HCT116 (cell line): ENCODE measurements at regions not wholly inside any gene's neighbourhood (a gene's known extent, or its start where the extent isn't known, plus 50 kb on each side); places are given as distances from the start of the nearest gene placed in this dataset.

Experiments used
- ATAC-seq: fragments of 200-7000 bp; cut with Tn5 transposase; 2 replicates; pipeline ENCODE4 v1.9.1; 2020; ENCODE audit warnings: mild to moderate bottlenecking, moderate library complexity
- BruUV-seq: library from RNA; stranded (reverse); fragments of 400-500 nt; replicated peaks from 2 replicates; lab custom pipeline; 2021; lab: Mats Ljungman, UMichigan
- CTCF ChIA-PET: fragments of 300-600 bp; sonication (Branson Sonifier 250); formaldehyde crosslinking; loops from one replicate; lab custom pipeline; 2021; ENCODE audit warnings: antibody characterized with exemption; lab: Charles Lee
- POLR2A ChIA-PET: fragments of 300-600, 350-600 bp; sonication (Branson Sonifier 250); formaldehyde crosslinking; loops from one replicate; lab custom pipeline; 2021; ENCODE audit warnings: antibody characterized with exemption; lab: Charles Lee
- RAD21 ChIA-PET, 2 experiments: fragments of 300-600 bp; sonication (Branson Sonifier 250); formaldehyde crosslinking; loops; one replicate each; lab custom pipeline; 2023; ENCODE audit warnings: low total read pairs in 2 of 2; ENCODE audit not compliant: uncharacterized antibody in 2 of 2, unreplicated experiment in 2 of 2, low non-redundant PET in 1 of 2; lab: Charles Lee
- DNase-seq: peaks from one replicate; pipeline ENCODE4 v3.0.0-alpha.2; 2010; ENCODE audit warnings: low read depth, low spot score
- H2AFZ ChIP-seq: fragments of 200-600 bp; shearing (Covaris generic), sonication (generic); 2 replicates; pipeline ENCODE4 v1.6.1; 2017; ENCODE audit warnings: low read depth, mixed run types, mixed read lengths, antibody characterized with exemption, low read length; ENCODE audit not compliant: poor library complexity, severe bottlenecking
- H3K27ac ChIP-seq: 2 replicates; pipeline ENCODE4 v1.5.1; 2012; ENCODE audit warnings: low read depth, low read length
- H3K27me3 ChIP-seq: fragments of 200-600 bp; sonication (generic); 2 replicates; pipeline ENCODE4 v1.6.1; 2016; ENCODE audit warnings: mixed run types, low read length, mixed read lengths; ENCODE audit not compliant: insufficient read depth
- H3K36me3 ChIP-seq, 2 experiments: fragments of 200-500 bp in 1 of 2; fragments of 200-600 bp in 1 of 2; sonication (Bioruptor generic) in 1 of 2; sonication (generic) in 1 of 2; 2 replicates each; pipeline versions ENCODE4 v1.5.1 to v1.6.1; 2014 to 2016; ENCODE audit warnings: low read length in 2 of 2, inconsistent platforms in 1 of 2, mixed read lengths in 1 of 2, mixed run types in 1 of 2; ENCODE audit not compliant: insufficient read depth in 2 of 2, control insufficient read depth in 1 of 2
- H3K4me1 ChIP-seq, 2 experiments: fragments of 200-600 bp in 1 of 2; sonication (generic) in 1 of 2; 2 replicates each; pipeline versions ENCODE4 v1.5.1 to v1.6.1; 2012 to 2017; ENCODE audit warnings: low read length in 2 of 2, inconsistent platforms in 1 of 2, mild to moderate bottlenecking in 1 of 2, mixed read lengths in 1 of 2, mixed run types in 1 of 2, moderate library complexity in 1 of 2; ENCODE audit not compliant: insufficient read depth in 2 of 2, control insufficient read depth in 1 of 2
- H3K4me2 ChIP-seq: fragments of 200-600 bp; sonication (generic); 2 replicates; pipeline ENCODE4 v1.6.1; 2017; ENCODE audit warnings: mixed run types, low read length, mixed read lengths
- H3K4me3 ChIP-seq, 2 experiments: fragments of 200-600 bp in 1 of 2; sonication (generic) in 1 of 2; replicated peaks in 1 of 2; 2 replicates each; pipeline ENCODE4 v1.5.1; 2011 to 2016; ENCODE audit warnings: low read length in 2 of 2, control low read depth in 1 of 2, low read depth in 1 of 2, mild to moderate bottlenecking in 1 of 2, mixed read lengths in 1 of 2, mixed run types in 1 of 2
- H3K79me2 ChIP-seq: fragments of 200-600 bp; sonication (generic); 2 replicates; pipeline ENCODE4 v1.6.1; 2017; ENCODE audit warnings: mild to moderate bottlenecking, mixed run types, low read length, moderate library complexity, mixed read lengths; ENCODE audit not compliant: insufficient read depth
- H3K9ac ChIP-seq: fragments of 200-600 bp; sonication (generic); 2 replicates; pipeline ENCODE4 v1.6.1; 2016; ENCODE audit warnings: low read length, mixed read lengths
- H3K9me2 ChIP-seq: fragments of 200-600 bp; sonication (generic), shearing (Covaris generic); 2 replicates; pipeline ENCODE4 v1.6.1; 2017; ENCODE audit warnings: mixed run types, mild to moderate bottlenecking, moderate library complexity; ENCODE audit not compliant: insufficient read depth
- H3K9me3 ChIP-seq, 2 experiments: fragments of 200-500 bp in 1 of 2; fragments of 200-600 bp in 1 of 2; sonication (Bioruptor generic) in 1 of 2; sonication (generic) in 1 of 2; 2 replicates each; pipeline ENCODE4 v1.6.1; 2014 to 2017; ENCODE audit warnings: low read length in 2 of 2, mixed read lengths in 2 of 2, inconsistent platforms in 1 of 2, low read depth in 1 of 2, mild to moderate bottlenecking in 1 of 2, mixed run types in 1 of 2, moderate library complexity in 1 of 2; ENCODE audit not compliant: control insufficient read depth in 1 of 2, insufficient read depth in 1 of 2
- H4K20me1 ChIP-seq: fragments of 200-600 bp; sonication (generic), shearing (Covaris generic); 2 replicates; pipeline ENCODE4 v1.6.1; 2017; ENCODE audit warnings: mixed run types, mild to moderate bottlenecking, moderate library complexity; ENCODE audit not compliant: insufficient read depth
- CBX3 ChIP-seq: IDR thresholded peaks from 2 replicates; pipeline ENCODE4 v1.6.1; 2012; ENCODE audit warnings: low read depth
- CEBPB ChIP-seq: IDR thresholded peaks from 2 replicates; pipeline ENCODE4 v1.6.1; 2012; ENCODE audit warnings: low read depth
- EGR1 ChIP-seq: IDR thresholded peaks from 2 replicates; pipeline ENCODE4 v1.6.1; 2012; ENCODE audit warnings: low read depth
- EZH2 ChIP-seq: fragments of 200-600 bp; sonication (generic); IDR thresholded peaks from 2 replicates; pipeline ENCODE4 v1.6.1; 2017; ENCODE audit warnings: antibody characterized with exemption, mixed run types
- EZH2phosphoT487 ChIP-seq: fragments of 200-600 bp; IDR thresholded peaks from 2 replicates; pipeline ENCODE4 v1.6.1; 2018; ENCODE audit warnings: antibody characterized with exemption, borderline replicate concordance
- FOSL1 ChIP-seq: IDR thresholded peaks from 2 replicates; pipeline ENCODE4 v1.6.1; 2012; ENCODE audit warnings: low read depth
- JUND ChIP-seq: IDR thresholded peaks from 2 replicates; pipeline ENCODE4 v1.6.1; 2012
- POLR2A ChIP-seq: IDR thresholded peaks from 2 replicates; pipeline ENCODE4 v1.7.0; 2011; ENCODE audit warnings: borderline replicate concordance; ENCODE audit not compliant: insufficient read depth, insufficient read length; ENCODE audit errors: extremely low read depth
- RAD21 ChIP-seq: IDR thresholded peaks from 2 replicates; pipeline ENCODE4 v1.6.1; 2012; ENCODE audit warnings: low read depth, mild to moderate bottlenecking
- SP1 ChIP-seq: IDR thresholded peaks from 2 replicates; pipeline ENCODE4 v1.6.1; 2012; ENCODE audit warnings: low read depth
- SRF ChIP-seq: IDR thresholded peaks from 2 replicates; pipeline ENCODE4 v1.6.1; 2012; ENCODE audit warnings: low read depth
- TCF7L2 ChIP-seq: IDR thresholded peaks from 2 replicates; pipeline ENCODE4 v1.7.0; 2011; ENCODE audit warnings: borderline replicate concordance, inconsistent platforms; ENCODE audit not compliant: insufficient read depth, insufficient read length; ENCODE audit errors: extremely low read depth
- YY1 ChIP-seq: IDR thresholded peaks from 2 replicates; pipeline ENCODE4 v1.6.1; 2011; ENCODE audit warnings: low read length, low read depth, moderate library complexity, mild to moderate bottlenecking; ENCODE audit not compliant: insufficient replicate concordance; ENCODE audit errors: extremely low read depth
- ZBTB33 ChIP-seq: IDR thresholded peaks from 2 replicates; pipeline ENCODE4 v1.6.1; 2011; ENCODE audit warnings: mild to moderate bottlenecking, low read length, moderate library complexity; ENCODE audit not compliant: insufficient replicate concordance; ENCODE audit errors: extremely low read depth
- ZFX ChIP-seq: fragments of 450-650 bp; IDR thresholded peaks from 2 replicates; pipeline ENCODE4 v1.6.1; 2017
- ZNF274 ChIP-seq: fragments of 200-500 bp; sonication (Bioruptor generic); IDR thresholded peaks from 2 replicates; pipeline ENCODE4 v1.6.1; 2014; ENCODE audit warnings: mild to moderate bottlenecking, low read depth, low read length, inconsistent platforms
- intact Hi-C: fragments of 100-400 bp; cut with micrococcal nuclease; formaldehyde crosslinking; loops from 2 replicates; pipeline ENCODE4 v1.10.0; 2022
- TF ChIP-seq, protein P1 (sequence below): IDR thresholded peaks from 2 replicates; pipeline ENCODE4 v1.6.1; 2012

- no peaks in the 10 kb centered on the region for H3K79me2 ChIP-seq
- H3K9me2 ChIP-seq, result no peaks in the 10 kb centered on the region
- POLR2A ChIA-PET, result no interaction called here
- no peak overlapping the region for H3K27ac ChIP-seq
- no peaks in the 10 kb centered on the region for H4K20me1 ChIP-seq
- DNase-seq, result no peak
- H3K4me2 ChIP-seq, result no peak overlapping the region
- H3K27me3 ChIP-seq, result no peaks in the 10 kb centered on the region
- H2AFZ ChIP-seq, result no peak overlapping the region
- no TSS peak for BruUV-seq
- H3K9ac ChIP-seq, result no peak overlapping the region
- intact Hi-C loops, result no loop called here
- TF ChIP-seq YY1 (no peak), SRF (no peak), POLR2A (no peak), EGR1 (no peak), JUND (no peak), EZH2 (no peak), RAD21 (no peak), CEBPB (no peak), FOSL1 (no peak), TCF7L2 (no peak), CBX3 (no peak), ZNF274 (no peak), ZBTB33 (no peak), EZH2phosphoT487 (no peak), SP1 (no peak), ZFX (no peak)
- TF ChIP-seq, protein P1, sequence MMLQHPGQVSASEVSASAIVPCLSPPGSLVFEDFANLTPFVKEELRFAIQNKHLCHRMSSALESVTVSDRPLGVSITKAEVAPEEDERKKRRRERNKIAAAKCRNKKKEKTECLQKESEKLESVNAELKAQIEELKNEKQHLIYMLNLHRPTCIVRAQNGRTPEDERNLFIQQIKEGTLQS, result no peak
- TF ChIP-seq, all 23 proteins: peak for 0
- no peaks in the 10 kb centered on the region for H3K4me1 ChIP-seq
- no peak for ATAC-seq
- no peaks in the 10 kb centered on the region for H3K36me3 ChIP-seq
- peaks cover 18 to 19% of the 10 kb centered on the region in 2 experiments; a peak in 2 of 4 replicates for H3K9me3 ChIP-seq
- ChIA-PET RAD21 (no interaction called here), CTCF (no interaction called here)
- no peak overlapping the region for H3K4me3 ChIP-seq
These were observed 1608.8 kb downstream of the OLFM4 start for GRCh38 chr13:54637366-54637765.
